HepG2 (cell line): ENCODE measurements at regions not wholly inside any gene's neighbourhood (a gene's known extent, or its start where the extent isn't known, plus 50 kb on each side); places are given as distances from the start of the nearest gene placed in this dataset.

Source experiments
- ATAC-seq: fragments of 200-7000 bp; cut with Tn5 transposase; 3 replicates; pipeline ENCODE4 v1.9.1; 2020; ENCODE audit warnings: mild to moderate bottlenecking, moderate library complexity
- BruUV-seq: library from RNA; stranded (reverse); fragments of 400-500 nt; replicated peaks from 2 replicates; lab custom pipeline; 2021; lab: Mats Ljungman, UMichigan
- CTCF ChIA-PET: fragments of 300-600 bp; formaldehyde crosslinking; extraction: SDS; loops from one replicate; lab custom pipeline; 2021; ENCODE audit warnings: low total read pairs, inconsistent platforms, low intra/inter-chr PET ratio; lab: Yijun Ruan, JAX
- POLR2A ChIA-PET: fragments of 350-600 bp; sonication (Branson Sonifier 250); formaldehyde crosslinking; loops from one replicate; lab custom pipeline; 2020; ENCODE audit warnings: antibody characterized with exemption, inconsistent platforms; lab: Yijun Ruan, JAX
- DNase-seq: peaks from one replicate; pipeline ENCODE4 v3.0.0-alpha.2; 2015; ENCODE audit warnings: low spot score
- FAIRE-seq: peaks from 3 replicates; lab custom pipeline; 2011; peaks lifted over from hg19 to GRCh38; lab: Jason Lieb, UNC
- H2AFZ ChIP-seq: one replicate; pipeline ENCODE4 v1.6.1; 2011; ENCODE audit warnings: low read length, inconsistent platforms
- H3K27ac ChIP-seq: fragments of 300-600 bp; 3 replicates; pipeline ENCODE4 v1.8.0; 2011; ENCODE audit warnings: mixed run types, mild to moderate bottlenecking, mixed read lengths, low read length, inconsistent platforms; ENCODE audit not compliant: insufficient read depth; ENCODE audit errors: extremely low read length
- H3K27me3 ChIP-seq, 2 experiments: fragments of 200-600 bp in 1 of 2; 2 replicates in 1 of 2; 3 replicates in 1 of 2; pipeline versions ENCODE4 v1.6.0 to v1.8.0; 2011; ENCODE audit warnings: low read length in 2 of 2, mild to moderate bottlenecking in 2 of 2, moderate library complexity in 2 of 2, inconsistent platforms in 1 of 2; ENCODE audit not compliant: insufficient read depth in 2 of 2, control insufficient read depth in 1 of 2
- H3K36me3 ChIP-seq, 2 experiments: fragments of 200-600 bp in 1 of 2; replicated peaks in 1 of 2; 2 replicates in 1 of 2; 3 replicates in 1 of 2; pipeline versions ENCODE4 v1.5.1 to v1.8.0; 2011; ENCODE audit warnings: low read length in 2 of 2, inconsistent platforms in 1 of 2; ENCODE audit not compliant: insufficient read depth in 2 of 2, control insufficient read depth in 1 of 2
- H3K4me1 ChIP-seq: 2 replicates; pipeline ENCODE4 v1.5.1; 2012; ENCODE audit warnings: low read length, inconsistent platforms; ENCODE audit not compliant: insufficient read depth
- H3K4me2 ChIP-seq: 2 replicates; pipeline ENCODE4 v1.6.0; 2011; ENCODE audit warnings: low read depth, low read length, inconsistent platforms
- H3K4me3 ChIP-seq, 3 experiments: fragments of 200-600 bp in 1 of 3; sonication (generic), shearing (Covaris generic) in 1 of 3; replicated peaks in 1 of 3; 2 replicates each; pipeline ENCODE4 v1.5.1; 2011 to 2016; ENCODE audit warnings: low read length in 3 of 3, inconsistent platforms in 2 of 3, low read depth in 2 of 3, mild to moderate bottlenecking in 2 of 3, control low read depth in 1 of 3, mixed read lengths in 1 of 3; ENCODE audit not compliant: insufficient read depth in 1 of 3
- H3K79me2 ChIP-seq: one replicate; pipeline ENCODE4 v1.6.1; 2011; ENCODE audit warnings: low read length, inconsistent platforms; ENCODE audit not compliant: insufficient read depth
- H3K9ac ChIP-seq: 2 replicates; pipeline ENCODE4 v1.6.0; 2011; ENCODE audit warnings: mild to moderate bottlenecking, low read depth, low read length, inconsistent platforms; ENCODE audit not compliant: insufficient read depth
- H3K9me3 ChIP-seq: 2 replicates; pipeline ENCODE4 v1.5.1; 2012; ENCODE audit warnings: mild to moderate bottlenecking, low read length
- H4K20me1 ChIP-seq: 2 replicates; pipeline ENCODE4 v1.6.0; 2011; ENCODE audit warnings: inconsistent platforms, mild to moderate bottlenecking, low read length, moderate library complexity; ENCODE audit not compliant: insufficient read depth
- BCL3 ChIP-seq: sonication (generic); formaldehyde crosslinking; IDR thresholded peaks from 2 replicates; pipeline ENCODE4 v1.5.1; 2020; ENCODE audit warnings: mild to moderate bottlenecking, missing genetic modification reagents, moderate library complexity
- BRCA1 ChIP-seq: sonication (generic); formaldehyde crosslinking; IDR thresholded peaks from 2 replicates; pipeline ENCODE4 v1.4.0; 2020; ENCODE audit warnings: missing genetic modification reagents
- MED8 ChIP-seq: sonication (generic); formaldehyde crosslinking; IDR thresholded peaks from 2 replicates; pipeline ENCODE4 v1.8.1; 2023; ENCODE audit warnings: mild to moderate bottlenecking, missing genetic modification reagents; ENCODE audit not compliant: insufficient replicate concordance
- NCOA5 ChIP-seq: sonication (generic); formaldehyde crosslinking; IDR thresholded peaks from 2 replicates; pipeline ENCODE4 v1.4.0; 2020; ENCODE audit warnings: missing genetic modification reagents
- SOX5 ChIP-seq: IDR thresholded peaks from 2 replicates; pipeline ENCODE4 v1.6.1; 2016; ENCODE audit warnings: borderline replicate concordance
- ZNF337 ChIP-seq: sonication (generic); formaldehyde crosslinking; IDR thresholded peaks from 2 replicates; pipeline ENCODE4 v1.5.1; 2020; ENCODE audit warnings: missing genetic modification reagents, low read depth, mild to moderate bottlenecking, borderline replicate concordance
- ZNF704 ChIP-seq: sonication (generic); formaldehyde crosslinking; IDR thresholded peaks from 2 replicates; pipeline ENCODE4 v1.8.1; 2023; ENCODE audit warnings: mild to moderate bottlenecking, inconsistent platforms, moderate library complexity, missing genetic modification reagents, borderline replicate concordance
- ZNF773 ChIP-seq: sonication (generic); formaldehyde crosslinking; IDR thresholded peaks from 2 replicates; pipeline ENCODE4 v1.4.0; 2020; ENCODE audit warnings: missing genetic modification reagents, borderline replicate concordance
- ZSCAN31 ChIP-seq: sonication (generic); formaldehyde crosslinking; IDR thresholded peaks from 2 replicates; pipeline ENCODE4 v1.5.0; 2020; ENCODE audit warnings: low read depth, mild to moderate bottlenecking, missing genetic modification reagents
- WGBS: methylation state at CpG from one replicate; pipeline ENCODE4 v1.1.6; 2017; ENCODE audit warnings: low lambda C conversion rate; 5-methylcytosine and 5-hydroxymethylcytosine counted together
- in situ Hi-C: cut with HindIII; loops from 2 replicates; pipeline ENCODE4 v1.10.0; 2017; ENCODE audit warnings: low pct_unique_long_range_greater_than_20kb; ENCODE audit not compliant: extremely low pct_ligation_motif_present
- intact Hi-C: fragments of 100-400 bp; cut with micrococcal nuclease; formaldehyde crosslinking; loops from one replicate; pipeline ENCODE4 v1.10.0; 2022; ENCODE audit not compliant: unreplicated experiment
- TF ChIP-seq, protein P1 (sequence below): sonication (generic); formaldehyde crosslinking; IDR thresholded peaks from 2 replicates; pipeline ENCODE4 v1.4.0; 2020; ENCODE audit warnings: mild to moderate bottlenecking, missing genetic modification reagents

DNA sequence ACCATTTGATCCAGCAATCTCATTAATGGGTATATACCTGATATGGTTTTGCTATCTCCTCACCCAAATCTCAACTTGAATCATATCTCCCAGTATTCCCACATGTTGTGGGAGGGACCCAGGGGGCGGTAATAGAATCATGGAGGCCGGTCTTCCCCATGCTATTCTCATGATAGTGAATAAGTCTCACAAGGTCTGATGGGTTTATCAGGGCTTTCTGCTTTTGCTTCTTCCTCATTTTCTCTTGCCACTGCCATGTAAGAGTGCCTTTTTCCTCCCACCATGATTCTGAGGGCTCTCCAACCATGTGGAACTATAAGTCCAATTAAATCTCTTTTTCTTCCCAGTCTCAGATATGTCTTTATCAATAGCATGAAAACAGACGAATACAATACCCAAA lies 74.5 kb upstream of the APC start:
- 0% methylated on average over 3 of the region's 3 CpGs for WGBS
- Histone ChIP-seq H2AFZ (no peak overlapping the region), H3K4me1 (no peaks in the 10 kb centered on the region)
- TF ChIP-seq BRCA1 (CRISPR knock-in tag), result no peak
- TF ChIP-seq, protein P1, sequence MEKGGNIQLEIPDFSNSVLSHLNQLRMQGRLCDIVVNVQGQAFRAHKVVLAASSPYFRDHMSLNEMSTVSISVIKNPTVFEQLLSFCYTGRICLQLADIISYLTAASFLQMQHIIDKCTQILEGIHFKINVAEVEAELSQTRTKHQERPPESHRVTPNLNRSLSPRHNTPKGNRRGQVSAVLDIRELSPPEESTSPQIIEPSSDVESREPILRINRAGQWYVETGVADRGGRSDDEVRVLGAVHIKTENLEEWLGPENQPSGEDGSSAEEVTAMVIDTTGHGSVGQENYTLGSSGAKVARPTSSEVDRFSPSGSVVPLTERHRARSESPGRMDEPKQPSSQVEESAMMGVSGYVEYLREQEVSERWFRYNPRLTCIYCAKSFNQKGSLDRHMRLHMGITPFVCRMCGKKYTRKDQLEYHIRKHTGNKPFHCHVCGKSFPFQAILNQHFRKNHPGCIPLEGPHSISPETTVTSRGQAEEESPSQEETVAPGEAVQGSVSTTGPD (CRISPR knock-in tag), result no peak
- no peak for TF ChIP-seq MED8 (CRISPR knock-in tag)
- TF ChIP-seq ZNF704 (CRISPR knock-in tag), result no peak
- TF ChIP-seq NCOA5 (CRISPR knock-in tag), result no peak
- TF ChIP-seq SOX5 (CRISPR knock-in tag), result no peak
- TF ChIP-seq, all 625 proteins: peak for 0
- Histone ChIP-seq H3K4me2 (no peak overlapping the region), H3K9me3 (no peaks in the 10 kb centered on the region; the same call in 1 of the 2 replicates), H3K36me3 (no peaks in the 10 kb centered on the region), H3K27ac (no peak overlapping the region), H3K9ac (no peak overlapping the region), H3K79me2 (no peaks in the 10 kb centered on the region), H3K27me3 (no peaks in the 10 kb centered on the region; a peak in 1 of 5 replicates), H4K20me1 (no peaks in the 10 kb centered on the region), H3K4me3 (no peak overlapping the region)
- ATAC-seq, result no peak
- intact Hi-C loops (no loop called here), in situ Hi-C loops (no loop called here)
- DNase-seq, result no peak
- CTCF ChIA-PET, result no interaction called here
- no TSS peak for BruUV-seq
- FAIRE-seq, result no peak
- POLR2A ChIA-PET, result no interaction called here

- in situ Hi-C loops (no loop called here), intact Hi-C loops (no loop called here)
- DNase-seq (no peak), FAIRE-seq (no peak), ATAC-seq (no peak)
- CTCF ChIA-PET, result no interaction called here
- H3K4me1 ChIP-seq, result no peaks in the 10 kb centered on the region
- POLR2A ChIA-PET, result no interaction called here
- no peak overlapping the region for H2AFZ ChIP-seq
- no peaks in the 10 kb centered on the region for H4K20me1 ChIP-seq
- H3K36me3 ChIP-seq, result no peaks in the 10 kb centered on the region
- no peak overlapping the region for H3K27ac ChIP-seq
- WGBS, result 70% methylated on average over 4 of the region's 4 CpGs
- no peaks in the 10 kb centered on the region for H3K79me2 ChIP-seq
- no peak overlapping the region for H3K4me3 ChIP-seq
- no peak overlapping the region for H3K4me2 ChIP-seq
- TF ChIP-seq ZNF773 (CRISPR knock-in tag) (no peak), ZNF337 (no peak), BCL3 (CRISPR knock-in tag) (no peak), ZSCAN31 (no peak)
- no peaks in the 10 kb centered on the region; a peak in 1 of 5 replicates for H3K27me3 ChIP-seq
- H3K9ac ChIP-seq, result no peak overlapping the region
- BruUV-seq, result no TSS peak
- H3K9me3 ChIP-seq, result no peaks in the 10 kb centered on the region
These were observed 69.7 kb upstream of the APC start for GRCh38 chr5:112668016-112668415.
